Caco-2 (cell line): ENCODE measurements at regions not wholly inside any gene's neighbourhood (a gene's known extent, or its start where the extent isn't known, plus 50 kb on each side); places are given as distances from the start of the nearest gene placed in this dataset.

Experiments
- BruUV-seq: library from RNA; stranded (reverse); fragments of 400-500 nt; replicated peaks from 2 replicates; lab custom pipeline; 2021; lab: Mats Ljungman, UMichigan
- CTCF ChIA-PET: fragments of 300-600 bp; sonication (Branson Sonifier 250); formaldehyde crosslinking; loops from one replicate; lab custom pipeline; 2022; ENCODE audit warnings: antibody characterized with exemption; lab: Charles Lee
- POLR2A ChIA-PET: fragments of 300-600 bp; sonication (Branson Sonifier 250); formaldehyde crosslinking; loops from one replicate; lab custom pipeline; 2022; ENCODE audit warnings: antibody characterized with exemption; lab: Charles Lee
- DNase-seq, 2 experiments: peaks; one replicate each; pipeline versions ENCODE4 v3.0.0 to v3.0.0-alpha.2; 2020 to 2022
- H3K27me3 ChIP-seq: replicated peaks from 2 replicates; pipeline ENCODE4 v1.6.0; 2011; ENCODE audit warnings: low read length; ENCODE audit not compliant: control insufficient read depth, insufficient read depth
- H3K36me3 ChIP-seq: 2 replicates; pipeline ENCODE4 v1.5.1; 2011; ENCODE audit warnings: low read length; ENCODE audit not compliant: control insufficient read depth, insufficient read depth
- H3K4me1 ChIP-seq: fragments of 250-450 bp; sonication (Bioruptor Pico); 2 replicates; pipeline ENCODE4 v1.5.1; 2020; ENCODE audit warnings: mild to moderate bottlenecking
- H3K4me3 ChIP-seq: 2 replicates; pipeline ENCODE4 v1.5.1; 2011; ENCODE audit warnings: low read depth, mild to moderate bottlenecking, control low read depth, low read length
- H3K9me3 ChIP-seq: fragments of 250-450 bp; sonication (Bioruptor Pico); 2 replicates; pipeline ENCODE4 v1.5.1; 2020; ENCODE audit warnings: mild to moderate bottlenecking, moderate library complexity
- H3K27ac Mint-ChIP-seq: one replicate; pipeline ENCODE4 v1.8.0; 2022; ENCODE audit warnings: mixed read lengths; ENCODE audit not compliant: unreplicated experiment
- H3K27me3 Mint-ChIP-seq: one replicate; pipeline ENCODE4 v1.8.0; 2022; ENCODE audit warnings: mixed read lengths; ENCODE audit not compliant: insufficient read depth, unreplicated experiment
- H3K36me3 Mint-ChIP-seq: one replicate; pipeline ENCODE4 v1.8.0; 2022; ENCODE audit warnings: mild to moderate bottlenecking, mixed read lengths; ENCODE audit not compliant: insufficient read depth, unreplicated experiment
- H3K4me1 Mint-ChIP-seq: one replicate; pipeline ENCODE4 v1.8.0; 2022; ENCODE audit warnings: low read depth, mixed read lengths; ENCODE audit not compliant: unreplicated experiment
- H3K4me3 Mint-ChIP-seq: one replicate; pipeline ENCODE4 v1.8.0; 2022; ENCODE audit warnings: mild to moderate bottlenecking, moderate library complexity, mixed read lengths; ENCODE audit not compliant: unreplicated experiment
- H3K9me3 Mint-ChIP-seq: one replicate; pipeline ENCODE4 v1.8.0; 2022; ENCODE audit warnings: mixed read lengths; ENCODE audit not compliant: unreplicated experiment
- CTCF ChIP-seq, 2 experiments: fragments of 200-600 bp in 1 of 2; IDR thresholded peaks; 1 replicate in 1 of 2; 2 replicates in 1 of 2; pipeline versions ENCODE4 v1.5.1 to v1.8.0; 2011 to 2022; ENCODE audit warnings: antibody characterized with exemption in 1 of 2, control low read depth in 1 of 2, inconsistent platforms in 1 of 2, low read depth in 1 of 2, low read length in 1 of 2, mild to moderate bottlenecking in 1 of 2, moderate library complexity in 1 of 2; ENCODE audit not compliant: insufficient read depth in 1 of 2, severe bottlenecking in 1 of 2, unreplicated experiment in 1 of 2
- intact Hi-C: fragments of 100-400 bp; cut with micrococcal nuclease; formaldehyde crosslinking; loops from one replicate; pipeline ENCODE4 v1.10.0; 2022; ENCODE audit not compliant: unreplicated experiment

- H3K4me3 Mint-ChIP-seq: no peak overlapping the region
- ChIA-PET CTCF (no interaction called here), POLR2A (no interaction called here)
- peaks cover under 1% of the 10 kb centered on the region; the same call in 1 of the 2 replicates for H3K9me3 ChIP-seq
- DNase-seq: no peak
- no peak overlapping the region for H3K4me3 ChIP-seq
- no TSS peak for BruUV-seq
- H3K36me3 ChIP-seq: no peaks in the 10 kb centered on the region
- H3K27me3 ChIP-seq: no peaks in the 10 kb centered on the region
- no peak overlapping the region for H3K27ac Mint-ChIP-seq
- no peaks in the 10 kb centered on the region for H3K27me3 Mint-ChIP-seq
- TF ChIP-seq CTCF (IDR thresholded peaks at IDR 0.05; ENCODE audit: insufficient read depth in 1 of 2, low read depth in 1 of 2, low read length in 1 of 2, severe bottlenecking in 1 of 2, unreplicated experiment in 1 of 2): no peak
- no peaks in the 10 kb centered on the region for H3K4me1 ChIP-seq
- intact Hi-C loops: no loop called here
- H3K4me1 Mint-ChIP-seq: no peaks in the 10 kb centered on the region
- no peaks in the 10 kb centered on the region for H3K36me3 Mint-ChIP-seq
- peaks cover 30% of the 10 kb centered on the region for H3K9me3 Mint-ChIP-seq
These were observed 322.1 kb upstream of the ETAA1 start for GRCh38 chr2:67075056-67075455.

- no TSS peak for BruUV-seq
- ChIA-PET CTCF (no interaction called here), POLR2A (no interaction called here)
- intact Hi-C loops: no loop called here
- H3K4me3 ChIP-seq: no peak overlapping the region
- Mint-ChIP-seq H3K27me3 (no peaks in the 10 kb centered on the region), H3K36me3 (peaks cover under 1% of the 10 kb centered on the region), H3K4me1 (no peaks in the 10 kb centered on the region), H3K4me3 (no peak overlapping the region), H3K9me3 (peaks cover 33% of the 10 kb centered on the region), H3K27ac (no peak overlapping the region)
- no peaks in the 10 kb centered on the region for H3K4me1 ChIP-seq
- no peak for TF ChIP-seq CTCF (IDR thresholded peaks at IDR 0.05; ENCODE audit: insufficient read depth in 1 of 2, low read depth in 1 of 2, low read length in 1 of 2, severe bottlenecking in 1 of 2, unreplicated experiment in 1 of 2)
- peaks cover 6% of the 10 kb centered on the region for H3K9me3 ChIP-seq
- no peak for DNase-seq
- H3K27me3 ChIP-seq: no peaks in the 10 kb centered on the region
- H3K36me3 ChIP-seq: no peaks in the 10 kb centered on the region
These were observed 321.4 kb upstream of the ETAA1 start for GRCh38 chr2:67075530-67076238.

GRCh38 chr2:67076239-67076624 lies 320.9 kb upstream of the ETAA1 start:
- Mint-ChIP-seq H3K27ac (no peak overlapping the region), H3K9me3 (peaks cover 39% of the 10 kb centered on the region), H3K4me1 (no peaks in the 10 kb centered on the region), H3K4me3 (no peak overlapping the region), H3K27me3 (no peaks in the 10 kb centered on the region), H3K36me3 (peaks cover 6% of the 10 kb centered on the region)
- POLR2A ChIA-PET: no interaction called here
- intact Hi-C loops: no loop called here
- CTCF ChIA-PET: no interaction called here
- DNase-seq: no peak
- H3K9me3 ChIP-seq: peaks cover 6% of the 10 kb centered on the region
- no TSS peak for BruUV-seq
- H3K36me3 ChIP-seq: no peaks in the 10 kb centered on the region
- no peaks in the 10 kb centered on the region for H3K27me3 ChIP-seq
- H3K4me3 ChIP-seq: no peak overlapping the region
- no peaks in the 10 kb centered on the region for H3K4me1 ChIP-seq
- TF ChIP-seq CTCF (IDR thresholded peaks at IDR 0.05; ENCODE audit: insufficient read depth in 1 of 2, low read depth in 1 of 2, low read length in 1 of 2, severe bottlenecking in 1 of 2, unreplicated experiment in 1 of 2): no peak
